ENCODE measurements at regions not wholly inside any gene's neighbourhood (a gene's known extent, or its start where the extent isn't known, plus 50 kb on each side); places are given as distances from the start of the nearest gene placed in this dataset.

GRCh38 chr7:8991159-8991558 is 557.8 kb downstream of the NXPH1 start:
- no peak for TF ChIP-seq CTCF (IDR thresholded peaks at IDR 0.05; ENCODE audit: insufficient read depth, low read length)
- no peak overlapping the region for H3K4me3 ChIP-seq (ENCODE audit: low read depth, low read length)
- no peak for DNase-seq (ENCODE audit: low read depth)

- no peak overlapping the region for H3K4me3 ChIP-seq (ENCODE audit: low read depth, low read length)
- no peak for TF ChIP-seq CTCF (IDR thresholded peaks at IDR 0.05; ENCODE audit: insufficient read depth, low read length)
- DNase-seq (ENCODE audit: low read depth): no peak
Observed at GRCh38 chr7:8998762-8999161, 565.4 kb downstream of the NXPH1 start.

GRCh38 chr7:9013940-9014339 is 580.5 kb downstream of the NXPH1 start:
- H3K4me3 ChIP-seq (ENCODE audit: low read depth, low read length): no peak overlapping the region
- TF ChIP-seq CTCF (IDR thresholded peaks at IDR 0.05; ENCODE audit: insufficient read depth, low read length): no peak
- DNase-seq (ENCODE audit: low read depth): no peak

- H3K4me3 ChIP-seq (ENCODE audit: low read depth, low read length): no peak overlapping the region
- no peak for DNase-seq (ENCODE audit: low read depth)
- no peak for TF ChIP-seq CTCF (IDR thresholded peaks at IDR 0.05; ENCODE audit: insufficient read depth, low read length)
Observed at GRCh38 chr7:9017286-9017685, 583.9 kb downstream of the NXPH1 start.

GRCh38 chr7:9022456-9022855 is 589.0 kb downstream of the NXPH1 start:
- H3K4me3 ChIP-seq (ENCODE audit: low read depth, low read length): no peak overlapping the region
- TF ChIP-seq CTCF (IDR thresholded peaks at IDR 0.05; ENCODE audit: insufficient read depth, low read length): no peak
- no peak for DNase-seq (ENCODE audit: low read depth)

GRCh38 chr7:9023675-9024294 is 590.4 kb downstream of the NXPH1 start:
- no peak for TF ChIP-seq CTCF (IDR thresholded peaks at IDR 0.05; ENCODE audit: insufficient read depth, low read length)
- no peak for DNase-seq (ENCODE audit: low read depth)
- no peak overlapping the region for H3K4me3 ChIP-seq (ENCODE audit: low read depth, low read length)

GRCh38 chr7:9026121-9026520 is 592.7 kb downstream of the NXPH1 start:
- no peak for TF ChIP-seq CTCF (IDR thresholded peaks at IDR 0.05; ENCODE audit: insufficient read depth, low read length)

More at GRCh38 chr7:9026121-9026520, 592.7 kb downstream of the NXPH1 start:
- H3K4me3 ChIP-seq (ENCODE audit: low read depth, low read length): no peak overlapping the region
- DNase-seq (ENCODE audit: low read depth): no peak
